HG02885 (cell line): ENCODE measurements at regions not wholly inside any gene's neighbourhood (a gene's known extent, or its start where the extent isn't known, plus 50 kb on each side); places are given as distances from the start of the nearest gene placed in this dataset.

Experiments
- ATAC-seq: cut with Tn5 transposase; IDR thresholded peaks from one replicate; pipeline ENCODE4 v1.9.1; 2021; ENCODE audit warnings: mild to moderate bottlenecking; ENCODE audit not compliant: unreplicated experiment, poor library complexity

DNA sequence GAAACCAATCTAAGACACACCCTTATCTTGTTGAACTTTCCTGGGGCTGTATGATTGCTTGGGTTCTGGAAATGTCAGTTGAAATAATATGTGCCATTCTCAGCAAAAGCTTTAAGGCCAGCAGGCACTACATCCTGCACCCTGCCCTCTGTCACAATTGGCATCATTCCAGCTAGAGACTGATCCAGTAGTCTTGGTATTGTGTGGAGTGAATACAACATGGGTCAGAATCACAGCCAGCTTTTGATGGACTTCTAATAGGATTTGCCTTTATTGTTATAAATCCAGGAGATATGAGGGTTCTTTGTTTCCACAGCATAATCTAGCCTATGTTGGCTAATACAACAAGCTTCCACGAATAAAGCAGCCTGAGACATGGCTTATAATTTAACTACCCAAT, 617.0 kb upstream of the CDH2 start:
- ATAC-seq: no peak

DNA sequence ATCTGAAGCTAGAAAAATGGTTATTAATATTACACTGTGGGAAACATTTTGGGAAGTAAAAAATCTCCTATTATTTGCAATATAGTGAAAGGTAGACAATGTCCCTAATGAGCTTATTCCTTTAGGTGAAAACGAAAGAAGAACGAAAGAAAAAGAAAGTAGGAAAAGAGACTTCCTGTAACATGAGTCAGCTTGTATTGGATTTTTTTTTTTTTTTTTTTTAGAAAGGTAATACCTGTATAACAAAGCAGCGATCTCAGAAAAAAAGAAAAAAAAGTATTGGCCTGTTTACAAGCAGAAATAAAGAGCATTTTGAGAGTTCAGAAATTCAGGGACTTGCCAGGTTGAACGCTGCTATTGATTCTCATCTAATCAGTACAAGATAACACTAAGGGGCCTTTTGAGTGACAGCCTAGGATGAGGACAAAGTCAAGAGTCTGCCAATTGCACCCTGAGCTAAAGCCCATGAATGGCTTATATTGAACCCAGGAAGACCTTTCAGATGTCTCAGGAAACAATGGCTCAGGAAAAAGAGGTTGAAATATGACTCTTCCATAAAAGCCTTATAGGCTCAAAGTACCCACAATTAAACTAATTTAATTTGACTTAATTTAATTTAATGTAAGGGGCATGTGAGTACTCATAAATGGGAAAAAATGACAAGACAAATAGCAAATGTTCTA, 615.6 kb upstream of the CDH2 start:
- no peak for ATAC-seq

DNA sequence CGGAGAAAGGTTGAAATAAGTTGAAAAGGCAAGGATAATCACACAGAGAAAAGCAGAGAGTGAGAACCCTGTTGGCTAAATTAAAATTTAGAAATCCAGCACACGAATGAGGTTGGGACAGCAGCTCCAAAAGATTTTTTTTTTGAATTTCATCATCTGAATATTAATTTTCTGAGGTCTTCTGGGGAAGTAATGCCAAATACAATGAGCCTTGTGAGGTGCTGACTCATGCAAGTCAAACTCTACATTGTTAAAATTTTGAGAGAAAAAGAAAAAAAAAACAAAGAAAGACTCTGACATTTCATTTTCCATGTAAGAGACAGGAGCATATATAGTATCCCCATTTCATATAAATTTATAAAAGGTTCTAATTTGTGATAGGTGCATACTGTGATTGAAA, 614.2 kb upstream of the CDH2 start:
- ATAC-seq: no peak

DNA sequence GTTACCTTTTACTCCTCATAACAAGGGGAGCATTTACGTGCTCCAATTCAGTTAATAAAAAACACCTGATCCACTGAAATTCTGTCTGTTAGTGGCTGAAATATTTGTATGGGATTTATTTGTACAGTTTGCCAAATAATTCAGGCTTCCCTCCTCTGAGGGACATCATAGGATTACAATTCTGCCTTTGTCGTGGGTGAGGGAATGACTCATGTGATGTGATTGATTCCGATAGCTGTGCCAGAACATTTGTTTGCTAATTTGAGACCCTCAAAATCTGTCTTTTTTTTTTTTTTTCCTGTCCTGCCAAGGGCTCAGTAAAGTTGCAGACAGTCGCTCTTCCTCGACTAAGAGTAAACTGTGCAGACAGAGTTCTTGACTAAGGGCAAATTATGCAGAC, 612.6 kb upstream of the CDH2 start:
- no peak for ATAC-seq

DNA sequence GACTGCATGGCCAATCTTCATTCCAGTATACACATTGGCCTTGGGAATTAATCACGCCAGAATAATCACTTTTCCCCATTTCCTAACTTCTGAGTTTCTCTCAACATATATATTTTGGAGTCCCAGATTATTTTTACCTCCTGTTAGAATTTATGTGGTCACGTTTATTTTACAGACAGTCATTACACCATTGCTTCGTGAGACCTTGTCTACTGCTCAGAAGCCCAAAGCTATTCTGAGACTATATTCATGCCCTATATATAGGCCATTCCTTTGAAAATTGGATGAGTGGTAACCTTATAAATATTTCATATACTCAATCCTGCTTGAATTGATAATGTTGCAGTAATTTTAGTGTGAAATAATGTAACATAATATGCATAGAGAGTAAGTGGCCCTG, 610.0 kb upstream of the CDH2 start:
- ATAC-seq: no peak

DNA sequence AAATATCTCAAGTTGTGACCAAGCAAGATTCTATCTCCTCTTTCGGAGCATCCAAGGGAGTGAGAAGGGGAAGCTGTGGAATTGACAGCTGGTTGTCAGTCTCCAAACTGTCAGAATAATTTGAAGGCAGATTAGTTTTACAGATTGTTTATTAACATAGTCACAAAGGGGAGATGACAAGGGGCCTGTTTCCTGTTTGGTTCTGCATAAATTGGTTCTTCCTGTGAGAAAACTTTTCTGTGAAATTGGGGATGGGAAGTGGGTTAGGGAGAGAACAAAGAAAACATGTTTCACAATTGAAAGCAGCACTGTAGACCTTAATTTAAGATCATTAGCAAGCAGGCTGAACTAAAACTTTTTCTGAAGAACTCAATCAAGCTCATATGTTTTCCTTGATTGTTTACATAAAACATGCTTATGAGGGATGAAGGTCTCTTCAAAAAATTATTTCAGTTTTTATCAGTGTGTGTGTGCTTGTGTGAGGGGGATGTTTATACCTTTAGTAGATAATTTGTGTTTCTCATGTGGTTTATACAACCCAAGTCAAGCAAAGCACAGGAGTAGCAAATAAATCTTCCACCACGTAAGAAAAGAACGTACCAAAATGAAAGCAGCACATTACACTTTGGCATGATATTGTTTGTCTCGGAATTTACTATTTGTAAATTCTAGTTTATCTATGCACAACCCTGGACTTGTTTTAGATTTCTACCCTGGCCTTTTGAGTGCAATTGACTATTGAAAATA, 604.9 kb upstream of the CDH2 start:
- ATAC-seq: no peak

DNA sequence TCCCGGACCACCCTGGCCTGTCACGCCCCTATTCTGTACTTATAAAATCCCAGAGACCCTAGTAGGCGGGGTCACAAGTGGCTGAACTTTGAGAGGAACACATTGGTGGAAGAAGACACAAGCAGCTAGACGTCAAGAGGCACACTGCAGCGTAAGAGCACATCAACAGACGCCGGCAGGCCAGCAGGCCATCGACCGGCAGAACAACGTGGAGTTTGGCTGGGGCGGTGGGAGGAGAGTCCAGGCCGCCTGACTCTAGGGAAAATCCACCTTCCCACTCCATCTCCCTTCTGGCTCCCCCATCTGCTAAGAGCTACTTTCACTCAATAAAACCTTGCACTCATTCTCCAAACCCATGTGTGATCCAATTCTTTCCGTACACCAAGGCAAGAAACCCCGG, 601.8 kb upstream of the CDH2 start:
- no peak for ATAC-seq

DNA sequence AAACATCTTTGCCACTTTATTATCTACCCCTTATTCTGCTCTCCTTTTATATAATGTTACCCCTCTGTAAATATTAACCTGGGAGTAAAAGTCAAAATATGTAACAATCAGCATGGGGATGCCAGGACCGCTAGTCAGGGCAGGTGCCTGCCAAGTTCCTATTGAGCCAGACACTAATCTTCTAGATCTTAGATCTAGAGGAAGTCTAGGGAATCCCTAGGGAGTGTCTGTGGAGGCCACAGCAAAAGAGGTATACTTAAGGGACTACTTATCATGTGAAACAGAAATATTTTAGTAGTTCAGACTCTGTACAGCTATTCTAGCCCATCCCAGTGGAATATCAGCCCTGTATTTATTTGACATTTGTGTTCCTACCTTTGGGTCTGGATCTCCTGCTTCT, 600.8 kb upstream of the CDH2 start:
- no peak for ATAC-seq

DNA sequence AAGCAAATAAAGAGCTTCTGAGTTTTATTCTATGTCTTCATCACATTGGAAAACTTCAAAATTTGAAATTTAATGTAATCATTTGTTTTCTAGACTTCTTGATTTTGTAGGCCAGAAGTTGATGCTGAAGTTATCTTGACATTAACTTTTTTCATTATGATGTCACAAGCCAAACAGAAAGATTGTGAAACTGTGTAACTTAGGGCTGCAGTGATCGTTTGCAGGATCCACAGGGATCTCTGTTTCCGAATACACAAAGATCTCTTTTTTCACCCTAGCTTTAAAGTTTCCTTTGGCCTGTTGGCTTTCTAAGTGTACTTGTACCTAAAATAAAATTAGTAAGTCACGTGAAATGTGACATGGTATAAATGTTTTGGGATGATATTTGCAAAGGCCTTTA, 594.9 kb upstream of the CDH2 start:
- ATAC-seq: no peak

DNA sequence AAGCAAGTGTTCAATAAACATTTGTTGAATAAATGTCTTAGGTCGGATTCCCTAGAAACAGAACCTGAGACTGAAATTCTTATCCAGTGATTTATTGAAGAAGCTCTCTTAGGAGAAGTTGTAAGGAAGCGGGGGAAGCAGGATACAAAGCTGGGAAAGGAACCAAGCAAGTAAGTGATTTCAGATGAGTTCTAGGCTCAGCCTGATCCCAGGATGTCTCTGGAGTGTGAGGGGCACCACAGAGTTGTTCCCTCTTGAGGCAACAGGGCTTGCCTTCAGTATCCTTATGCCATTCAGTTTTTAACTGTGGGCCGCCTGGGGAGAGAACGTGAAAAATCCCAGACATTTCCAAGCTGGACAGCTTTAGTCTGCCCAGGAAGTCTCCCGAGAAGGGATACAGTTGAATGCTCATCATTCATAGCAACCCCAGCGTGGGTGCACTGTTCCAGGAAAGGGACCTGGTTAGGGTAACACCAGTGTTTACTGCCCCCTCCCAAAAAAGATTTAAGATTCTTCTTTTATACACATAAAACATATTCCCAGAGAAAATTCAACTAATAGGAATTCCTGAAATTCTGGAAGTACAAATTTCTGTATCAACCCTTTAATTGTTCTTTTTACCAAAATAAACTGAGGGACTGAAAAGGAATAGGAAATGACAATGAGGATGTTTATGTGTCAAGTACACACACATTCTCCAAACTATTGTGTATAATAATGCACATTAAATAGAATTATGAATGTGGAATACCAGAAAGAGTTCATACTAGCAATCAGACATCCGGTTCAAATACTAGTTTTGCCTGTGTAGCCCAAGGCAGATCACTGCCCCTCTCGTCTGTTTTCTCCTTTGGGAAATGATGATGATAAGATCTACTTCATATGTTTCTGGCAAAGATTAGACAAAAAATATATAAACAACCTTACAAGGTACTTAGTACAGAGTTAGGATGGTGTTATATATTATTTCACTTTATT, 592.1 kb upstream of the CDH2 start:
- no peak for ATAC-seq

DNA sequence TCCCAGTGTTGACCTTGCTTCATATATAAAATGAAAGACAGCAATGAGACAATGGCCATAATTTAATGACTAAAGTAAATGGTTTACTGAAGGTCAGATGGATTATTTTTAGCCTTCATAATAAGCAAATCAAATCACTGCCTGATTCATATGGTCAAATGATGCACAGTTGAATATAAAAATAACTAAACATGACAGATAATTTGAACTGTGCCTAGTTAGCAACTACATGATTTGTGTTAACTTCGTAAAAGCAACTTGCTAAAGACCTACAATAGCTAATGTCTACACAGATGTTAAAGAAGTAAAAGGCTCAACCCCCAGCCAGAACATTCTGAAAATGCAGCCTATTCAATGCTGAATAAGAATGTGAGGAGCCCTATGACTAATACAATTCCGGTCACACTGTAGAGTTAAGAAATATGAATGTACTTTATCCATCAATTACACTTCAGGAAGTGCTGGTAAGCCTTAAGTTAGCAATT, 590.8 kb upstream of the CDH2 start:
- ATAC-seq: no peak

DNA sequence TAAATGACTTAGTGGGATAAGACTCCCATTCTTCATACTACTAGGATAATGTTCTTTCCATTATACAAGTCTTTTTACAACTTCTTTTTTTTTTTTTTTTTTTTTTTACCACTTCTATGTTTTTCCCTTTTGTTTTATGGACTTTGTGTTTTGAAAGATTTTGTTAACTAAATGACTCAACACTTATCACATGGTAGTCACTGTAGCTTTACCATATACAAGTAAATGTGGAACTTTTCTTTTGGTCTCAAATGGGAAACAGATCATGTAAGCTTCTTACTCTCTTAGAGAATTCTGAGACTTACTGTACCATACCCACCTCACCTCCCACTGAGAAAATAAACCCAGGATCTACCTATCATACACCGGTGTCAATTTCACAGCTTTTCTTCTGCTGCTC, 590.3 kb upstream of the CDH2 start:
- ATAC-seq: no peak

DNA sequence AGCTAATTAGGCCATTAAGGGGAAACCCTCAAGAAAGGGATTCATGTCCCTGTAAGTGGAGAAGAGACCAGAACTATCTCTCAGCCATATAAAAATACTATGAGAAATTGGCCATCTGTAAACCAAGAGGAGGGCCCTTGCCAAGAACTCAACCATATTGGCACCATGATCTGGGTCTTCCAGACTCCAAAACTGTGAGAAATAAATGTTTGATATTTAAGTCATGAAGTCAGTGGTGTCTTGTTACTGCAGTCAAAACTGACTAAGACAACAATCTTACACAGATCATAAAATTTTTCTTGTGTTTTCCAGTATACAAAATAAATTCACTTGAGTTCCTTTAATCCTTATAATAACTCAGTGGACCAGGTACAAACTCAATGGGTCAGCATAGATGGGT, 589.8 kb upstream of the CDH2 start:
- no peak for ATAC-seq

DNA sequence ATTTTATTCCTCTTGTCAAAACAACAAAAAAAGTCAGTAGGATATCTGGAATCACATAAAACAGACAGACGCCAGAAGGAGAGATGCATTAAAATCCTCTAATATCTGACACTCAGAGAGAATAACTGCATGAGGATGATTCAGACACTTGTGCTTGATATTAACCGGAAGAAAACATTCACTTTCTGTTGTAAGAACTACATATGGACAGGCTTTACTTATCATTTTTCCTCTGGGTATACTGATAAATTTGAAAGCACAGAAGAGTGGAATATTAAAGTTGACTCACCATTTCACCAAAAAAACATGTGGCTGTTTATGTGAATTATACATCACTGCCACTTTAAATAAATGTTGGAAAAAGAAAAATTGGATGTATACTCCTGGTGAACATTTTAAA, 589.1 kb upstream of the CDH2 start:
- ATAC-seq: no peak

DNA sequence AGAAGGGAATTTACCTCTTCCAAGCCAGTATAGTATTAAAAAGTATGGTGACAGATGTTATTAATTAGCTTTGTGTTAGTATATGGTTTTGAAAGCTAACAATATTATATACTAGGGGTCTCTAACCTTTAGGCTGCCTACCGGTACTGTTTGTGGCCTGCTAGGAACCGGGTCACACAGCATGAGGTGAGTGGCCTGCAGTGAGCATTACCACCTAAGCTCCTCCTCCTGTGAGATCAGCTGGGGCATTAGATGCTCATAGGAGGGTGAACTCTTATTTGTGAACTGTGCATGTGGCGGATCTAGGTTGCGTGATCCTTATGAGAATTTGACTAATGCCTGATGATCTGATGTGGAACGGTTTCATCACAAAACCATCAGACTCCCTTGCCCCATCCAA, 583.4 kb upstream of the CDH2 start:
- ATAC-seq: no peak

DNA sequence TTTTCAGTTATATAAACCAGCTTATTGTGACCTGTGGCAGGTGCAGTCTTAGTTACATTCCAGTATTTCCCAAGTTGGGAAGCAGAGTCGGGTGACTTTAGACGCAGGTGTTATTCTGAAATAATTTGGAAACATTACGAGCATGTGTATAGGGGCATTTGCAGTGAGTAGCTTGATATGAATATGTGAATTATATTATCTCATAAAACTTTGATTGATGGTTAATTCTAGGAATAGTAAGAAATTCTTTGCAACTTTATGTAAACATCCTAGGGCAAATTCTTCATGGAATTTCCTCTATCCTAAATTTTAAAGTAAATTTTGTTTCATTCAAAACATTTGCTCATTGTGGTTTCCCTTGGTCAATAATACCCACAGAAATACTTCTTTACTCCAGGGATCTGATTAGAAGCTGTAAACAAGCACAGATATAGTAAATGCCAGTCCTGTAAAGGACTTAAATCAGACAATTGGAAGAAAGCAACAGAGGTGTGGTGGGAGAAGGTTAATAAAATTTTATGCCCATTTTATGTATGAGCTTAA, 580.6 kb upstream of the CDH2 start:
- no peak for ATAC-seq

DNA sequence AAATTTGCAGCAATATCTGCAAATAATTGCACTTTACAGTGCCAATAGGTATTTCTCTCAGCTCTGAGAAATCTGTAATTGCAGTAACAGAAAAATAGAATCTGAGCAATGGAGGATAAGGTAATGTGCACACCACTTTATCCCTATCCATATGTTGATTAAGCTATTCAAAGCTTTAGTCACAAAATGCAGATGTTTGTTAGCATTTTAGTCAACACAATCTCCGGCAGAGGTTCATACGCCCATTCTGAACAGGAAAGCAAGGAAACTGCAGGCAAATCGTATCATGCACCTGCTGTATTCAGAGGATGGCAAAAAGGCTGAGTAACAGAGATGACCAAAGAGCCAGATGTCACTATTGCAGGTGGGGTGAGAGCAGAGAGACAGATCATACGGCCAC, 566.2 kb upstream of the CDH2 start:
- no peak for ATAC-seq

DNA sequence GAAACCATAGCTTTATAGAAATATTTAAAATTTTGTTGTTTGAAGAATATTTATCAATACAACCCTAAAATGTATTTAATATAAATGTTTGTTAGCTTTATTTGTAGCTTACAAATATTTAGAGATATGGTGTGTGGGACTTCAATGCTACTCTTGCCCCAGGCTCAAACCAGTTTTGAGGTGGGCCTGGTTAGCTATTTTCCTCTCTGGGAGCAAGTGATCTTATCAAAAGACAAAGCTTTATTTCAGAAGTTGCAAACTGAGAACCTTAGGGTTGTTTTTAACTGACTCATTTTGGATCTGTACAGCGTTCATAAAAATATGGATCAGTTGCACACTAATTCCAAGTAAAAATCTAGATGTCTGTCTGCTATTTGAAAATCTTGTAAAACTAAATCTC, 563.6 kb upstream of the CDH2 start:
- no peak for ATAC-seq

DNA sequence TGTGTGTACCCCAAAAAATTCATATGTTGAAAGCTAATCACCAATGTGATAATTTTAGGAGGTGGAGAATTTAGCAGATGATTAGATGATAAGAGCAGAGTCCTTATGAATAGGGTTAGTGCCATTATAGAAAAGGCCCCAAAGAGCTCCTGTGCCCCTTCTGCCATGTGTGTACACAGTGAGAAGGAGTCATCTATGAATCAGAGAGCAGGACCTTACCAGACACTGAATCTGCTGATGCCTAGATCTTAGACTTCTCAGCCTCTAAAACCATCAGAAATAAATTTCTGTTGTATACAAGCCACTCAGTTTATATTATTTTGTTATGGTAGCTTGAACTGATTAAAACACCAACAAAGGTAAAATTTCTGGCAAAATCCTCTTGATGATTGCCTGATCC, 560.0 kb upstream of the CDH2 start:
- no peak for ATAC-seq

DNA sequence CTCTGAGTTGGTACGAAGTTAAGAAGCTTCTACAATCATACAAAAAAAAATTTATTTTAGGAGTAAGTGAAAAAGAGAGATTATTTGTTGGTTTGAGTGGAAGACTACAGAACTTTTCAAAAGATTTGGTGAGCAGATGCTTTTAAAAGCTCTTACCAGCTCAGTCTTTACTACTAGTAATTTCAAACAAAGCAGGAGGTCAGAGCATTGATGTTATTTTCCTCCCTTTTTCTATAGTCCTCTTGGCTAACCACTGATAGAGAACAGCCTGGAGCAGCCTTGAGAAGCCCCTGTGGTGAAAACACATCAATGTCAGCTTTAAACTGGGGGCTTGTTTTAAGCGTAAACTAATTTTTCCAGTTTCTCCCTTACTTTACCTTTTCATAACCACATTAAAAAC, 559.3 kb upstream of the CDH2 start:
- no peak for ATAC-seq

DNA sequence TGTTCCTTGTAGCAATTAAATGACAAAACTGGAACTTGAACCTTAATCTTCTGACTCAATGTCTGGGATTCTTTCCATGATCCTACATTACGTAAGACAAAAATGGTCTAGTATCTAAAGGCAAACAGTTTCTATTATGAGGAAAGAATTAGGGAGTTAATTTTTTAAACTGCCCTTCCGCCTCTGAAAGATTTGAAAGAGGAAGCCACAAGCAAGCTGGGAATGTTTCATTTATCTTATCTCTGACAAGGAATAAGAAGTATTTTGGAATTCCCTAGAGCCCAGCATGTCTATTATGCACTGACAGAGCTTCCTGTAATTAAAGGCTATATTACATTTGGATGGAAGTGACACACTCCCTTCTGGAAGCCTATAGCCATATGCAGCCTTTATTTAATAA, 558.8 kb upstream of the CDH2 start:
- no peak for ATAC-seq
